ENCODE measurements at regions not wholly inside any gene's neighbourhood (a gene's known extent, or its start where the extent isn't known, plus 50 kb on each side); places are given as distances from the start of the nearest gene placed in this dataset.
"Not testable (repeated sequence)": the region's sequence is repeated elsewhere in the genome, so short reads cannot be mapped to it uniquely, and the experiment has no call there.

DNA sequence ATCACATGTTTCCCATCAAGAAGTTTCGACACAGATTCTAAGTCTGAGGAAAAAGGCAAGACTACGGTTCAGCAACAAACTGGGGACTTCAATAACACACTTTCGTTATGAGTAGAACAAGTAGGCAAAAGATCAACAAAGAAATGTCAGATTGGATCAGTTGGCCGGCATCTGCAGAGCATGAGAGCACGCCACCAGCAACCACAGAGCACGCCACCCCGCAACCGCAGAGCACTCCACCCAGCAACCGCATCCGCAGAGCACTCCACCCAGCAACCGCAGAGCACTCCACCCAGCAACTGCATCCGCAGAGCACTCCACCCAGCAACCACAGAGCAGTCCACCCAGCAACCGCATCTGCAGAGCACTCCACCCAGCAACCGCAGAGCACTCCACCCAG is 89.7 kb upstream of the FAM20C start:
- DNase-seq: no peak

DNA sequence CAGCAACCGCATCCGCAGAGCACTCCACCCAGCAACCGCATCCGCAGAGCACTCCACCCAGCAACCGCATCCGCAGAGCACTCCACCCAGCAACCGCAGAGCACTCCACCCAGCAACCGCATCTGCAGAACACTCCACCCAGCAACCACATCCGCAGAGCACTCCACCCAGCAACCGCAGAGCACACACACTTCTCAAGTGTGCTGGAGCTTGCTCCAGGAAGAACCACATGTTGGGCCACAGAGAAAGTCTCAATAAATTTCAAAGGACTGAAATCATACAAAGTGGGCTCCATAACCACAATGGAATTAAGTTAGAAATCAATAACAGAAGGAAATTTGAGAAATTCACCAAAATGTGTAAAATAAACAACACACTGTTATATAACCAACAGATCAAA is 88.4 kb upstream of the FAM20C start:
- not testable (repeated sequence) for DNase-seq

DNA sequence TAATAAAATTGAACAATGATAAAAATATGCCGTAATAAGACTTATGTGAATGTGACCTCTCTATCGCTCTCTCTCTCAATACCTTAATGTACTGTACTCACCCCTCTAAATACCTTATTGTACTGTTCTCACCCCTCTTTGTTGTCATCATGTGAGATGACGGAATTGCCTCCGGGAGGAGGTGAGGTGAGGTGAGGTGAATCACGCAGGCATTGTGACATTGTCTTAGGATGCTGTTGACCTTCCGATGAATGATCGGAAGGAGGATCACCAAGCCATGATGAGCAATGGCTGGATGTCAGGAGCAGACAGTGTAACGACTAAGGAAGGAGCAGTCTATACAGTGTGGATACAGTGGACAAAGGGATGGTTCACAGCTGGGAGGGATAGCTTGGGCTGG is 87.4 kb upstream of the FAM20C start:
- no peak for DNase-seq

DNA sequence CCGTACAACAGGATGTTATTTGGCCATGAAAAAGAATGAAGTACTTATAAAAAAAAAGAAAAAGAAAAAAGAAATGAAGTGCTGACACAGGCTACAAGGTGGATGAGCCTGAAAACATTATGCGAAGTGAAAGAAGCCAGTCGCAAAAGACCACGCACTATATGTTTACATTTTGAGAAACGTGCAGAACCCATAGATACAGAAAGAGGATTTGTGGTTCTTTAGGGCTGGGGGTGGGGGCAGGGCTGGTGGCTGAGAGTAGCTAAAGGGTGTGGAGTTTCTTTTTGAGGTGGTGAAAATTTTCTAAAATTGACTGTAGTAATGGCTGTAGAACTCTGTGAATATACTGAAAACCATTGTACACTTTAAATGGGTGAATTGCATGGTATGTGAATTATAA is 86.0 kb upstream of the FAM20C start:
- DNase-seq: no peak

DNA sequence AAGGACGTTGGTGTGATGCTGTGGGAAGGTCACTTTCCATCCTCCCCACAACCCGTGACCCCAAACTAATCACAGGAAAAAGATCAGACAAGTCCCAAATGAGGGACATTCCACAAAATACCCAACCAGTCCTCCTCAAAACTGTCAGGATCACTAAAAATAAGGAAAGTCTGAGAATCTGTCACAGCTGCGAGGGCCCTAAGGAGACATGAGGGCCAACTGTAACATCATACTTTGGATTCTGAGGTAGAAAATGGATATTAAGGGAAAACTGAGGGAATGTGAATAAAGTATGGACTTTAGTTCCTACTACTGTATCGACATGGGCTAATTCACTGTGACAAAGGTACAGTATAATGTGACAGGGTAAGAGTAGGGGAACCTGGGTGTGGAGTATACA is 85.1 kb upstream of the FAM20C start:
- DNase-seq: no peak

DNA sequence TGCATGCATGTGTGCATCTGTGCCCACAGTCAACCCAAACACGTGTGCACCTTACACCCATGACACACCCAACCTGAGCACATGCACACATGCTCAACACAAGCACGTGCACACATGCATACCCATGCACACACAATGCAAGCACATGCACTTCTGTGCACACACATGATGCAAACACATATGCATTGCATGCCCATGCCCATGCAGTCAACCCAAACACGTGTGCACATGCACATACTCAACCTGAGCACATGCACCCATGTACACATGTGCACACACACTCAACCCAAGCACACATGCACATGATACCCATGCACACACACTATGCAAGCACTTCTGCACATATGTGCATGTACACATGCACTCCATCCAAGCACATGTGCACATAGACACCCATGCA is 84.5 kb upstream of the FAM20C start:
- no peak for DNase-seq

DNA sequence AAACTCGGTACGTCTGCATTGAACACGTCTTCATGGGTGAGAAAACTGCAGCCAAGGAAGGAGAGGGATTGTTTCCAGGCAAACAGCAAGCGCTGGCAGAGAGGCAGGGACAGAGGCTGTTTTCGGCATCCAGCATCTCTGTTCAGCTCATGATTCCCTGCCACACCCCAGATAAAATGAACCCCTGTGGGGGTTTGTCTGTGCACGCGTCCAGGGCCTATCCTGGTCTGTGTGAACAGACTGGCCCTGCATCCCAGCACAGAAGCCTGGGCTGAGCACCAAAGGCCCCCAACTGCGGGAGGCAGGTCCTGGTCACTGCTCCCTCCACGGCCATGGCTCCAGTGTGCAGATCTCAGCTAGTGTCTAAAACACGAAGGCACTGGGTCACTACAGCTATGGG is 83.3 kb upstream of the FAM20C start:
- no peak for DNase-seq

DNA sequence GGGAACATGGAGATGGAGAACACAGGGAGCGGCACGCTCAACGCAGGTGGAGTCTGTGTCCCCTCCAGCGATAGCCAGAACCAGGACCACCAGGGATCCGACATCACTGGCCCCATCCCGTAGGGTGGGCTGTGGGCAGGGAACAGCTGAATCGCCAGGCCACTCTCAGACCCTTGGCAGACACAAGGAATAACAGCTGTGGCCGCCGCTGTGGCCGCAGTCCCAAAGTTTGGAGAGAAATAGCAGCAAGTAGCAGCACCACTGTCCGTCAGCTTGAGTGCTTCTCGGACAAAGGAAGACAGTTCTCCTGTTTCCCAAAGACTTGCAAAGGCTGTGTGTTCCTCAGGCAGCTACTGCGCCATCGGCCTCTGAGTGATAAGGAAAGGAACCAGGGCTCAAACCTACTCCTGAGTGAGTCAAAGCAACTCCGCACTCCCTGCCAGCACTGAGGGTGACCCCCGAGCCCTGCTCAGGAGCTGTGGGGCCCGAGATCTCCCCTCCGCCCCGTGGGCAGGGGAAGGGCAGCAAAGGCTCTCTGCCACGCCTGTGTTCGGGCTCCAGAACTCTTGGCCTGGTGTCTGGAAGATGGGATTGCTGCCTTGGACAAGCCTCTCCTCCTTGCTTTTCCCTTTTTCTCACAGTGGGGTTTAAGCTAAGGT is 82.3 kb upstream of the FAM20C start:
- DNase-seq: no peak

DNA sequence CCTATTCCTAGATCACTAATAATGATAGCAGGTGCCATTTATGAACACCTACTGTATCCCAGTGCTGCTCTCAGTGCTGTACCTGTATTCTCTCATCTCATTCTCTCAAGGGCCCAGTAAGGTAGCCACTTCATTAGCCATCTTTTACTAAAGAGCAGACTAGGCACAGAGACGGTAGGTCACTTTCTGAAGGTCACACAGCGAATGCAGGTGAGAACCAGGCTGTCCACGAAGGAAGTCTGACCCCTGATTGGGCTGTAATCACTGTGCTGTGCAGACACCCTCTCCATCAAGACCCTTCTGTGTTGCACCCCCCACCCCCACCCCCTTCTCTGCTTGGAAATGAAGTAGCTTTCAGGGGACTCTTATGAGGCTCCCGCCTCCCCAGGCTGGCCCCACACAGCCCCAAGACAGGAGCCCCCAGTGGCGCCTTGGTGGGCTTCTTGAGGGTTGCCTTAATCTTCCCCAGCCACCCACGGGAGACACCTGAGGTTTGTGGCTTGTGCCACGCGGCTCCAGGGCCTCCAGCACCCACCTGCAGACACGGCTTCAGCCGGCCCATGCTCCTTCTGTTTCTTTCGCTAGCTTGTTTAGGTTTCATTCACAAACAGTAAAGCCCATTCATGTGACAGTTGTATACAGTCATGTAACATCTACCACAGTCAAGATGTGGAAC is 81.7 kb upstream of the FAM20C start:
- DNase-seq: no peak

DNA sequence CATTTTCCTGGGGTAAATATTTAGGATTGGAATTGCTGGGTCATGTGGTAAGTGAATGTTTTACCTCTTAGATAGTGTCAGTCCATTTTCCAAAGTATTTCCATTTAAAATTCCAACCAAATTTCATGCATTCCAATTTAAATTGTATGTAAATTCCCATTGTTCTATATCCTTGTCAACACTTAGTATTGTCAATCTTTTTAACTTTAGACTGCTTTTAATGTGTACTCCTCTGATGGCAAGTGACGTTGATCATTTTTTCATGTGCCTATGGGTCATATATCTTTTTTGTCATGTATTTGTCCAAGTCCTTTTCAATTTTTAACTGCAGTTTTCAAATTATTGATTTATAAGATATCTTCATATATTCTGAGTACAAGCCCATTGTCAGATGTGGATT is 80.8 kb upstream of the FAM20C start:
- DNase-seq: no peak

DNA sequence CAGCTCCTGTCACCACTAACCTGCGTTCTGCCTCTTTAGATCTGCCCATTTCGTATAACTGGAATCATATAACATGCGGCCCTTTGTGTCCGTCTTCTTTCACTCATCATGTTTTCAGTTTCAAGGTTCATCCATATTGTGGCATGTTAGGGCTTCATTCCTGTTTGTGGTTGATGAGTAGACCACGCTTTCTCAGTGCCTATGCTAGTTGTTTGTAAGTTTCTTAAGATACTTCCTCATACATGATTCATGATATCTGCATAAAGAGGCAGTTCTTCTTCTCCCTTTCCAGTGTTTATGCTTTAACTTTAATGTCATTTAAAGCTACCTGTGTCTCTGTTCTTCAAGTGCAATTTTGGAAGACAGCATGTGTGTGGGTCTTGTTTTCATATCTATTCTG is 79.5 kb upstream of the FAM20C start:
- no peak for DNase-seq

DNA sequence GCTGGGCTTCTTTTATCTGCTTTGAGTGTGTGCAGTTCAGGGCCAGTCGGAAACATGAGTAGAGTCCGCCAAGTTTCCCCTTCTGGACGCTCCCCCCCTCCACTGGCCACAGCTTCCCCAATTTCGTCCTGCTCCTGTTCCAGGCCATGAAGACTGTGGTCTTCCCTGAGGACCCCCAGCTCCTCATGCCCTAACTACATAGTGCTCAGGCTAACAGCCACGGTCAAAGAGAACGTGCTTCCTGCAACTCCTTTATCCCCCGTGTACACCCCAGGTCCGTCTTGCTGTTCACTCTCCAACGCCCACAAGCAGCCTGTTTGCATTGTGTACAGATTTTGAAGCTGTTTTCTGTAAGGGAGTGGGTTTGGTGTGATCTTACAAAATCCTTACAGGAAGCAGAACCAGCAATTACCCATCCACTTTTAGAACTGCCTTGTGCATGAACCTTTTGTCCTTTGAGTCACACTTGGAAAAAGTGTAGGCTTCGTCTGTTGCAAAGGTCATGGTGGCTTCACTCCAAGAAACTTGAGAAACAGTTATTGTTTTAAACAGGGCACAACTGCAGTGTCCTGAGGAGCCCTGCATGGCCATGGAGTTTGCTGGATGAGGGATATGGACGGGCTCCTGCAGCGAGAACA is 77.0 kb upstream of the FAM20C start:
- no peak for DNase-seq

DNA sequence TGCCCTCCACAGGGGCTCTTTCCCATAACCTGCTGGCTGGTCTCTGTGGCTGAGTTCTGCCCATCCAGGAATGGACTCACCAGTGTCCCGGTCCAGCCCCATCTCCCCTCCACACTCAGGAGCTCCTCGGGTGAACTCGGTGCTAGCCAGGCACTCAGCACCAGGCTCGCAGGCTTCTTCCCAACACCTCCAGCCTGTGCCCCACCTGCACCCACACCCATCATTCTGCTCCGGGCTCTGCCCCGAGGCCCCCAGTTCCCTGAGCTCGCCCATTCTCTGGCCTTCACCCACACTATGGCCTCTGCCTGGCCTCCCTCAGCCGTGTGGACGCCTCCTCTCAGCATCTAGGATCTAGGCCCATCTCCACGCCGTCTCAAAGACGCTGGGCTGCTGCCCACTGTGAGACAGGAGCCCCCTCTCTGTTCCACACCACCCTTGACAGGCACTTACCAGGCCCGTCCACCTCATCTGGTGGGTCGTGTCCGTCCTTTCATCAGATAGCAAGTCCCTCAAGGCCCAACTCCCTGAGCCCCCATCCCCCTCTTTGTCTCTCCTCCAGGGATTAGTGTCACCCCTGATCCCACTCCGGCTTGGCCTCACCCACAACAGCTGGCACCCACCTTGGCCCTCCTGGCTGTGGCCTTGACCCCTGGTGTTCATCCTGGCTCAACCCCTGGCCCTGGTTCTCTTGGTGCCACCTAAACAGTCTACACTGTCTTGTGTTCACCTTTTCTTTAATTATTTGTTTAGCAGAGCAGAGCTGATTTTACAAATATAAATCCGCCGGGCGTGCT is 76.0 kb upstream of the FAM20C start:
- DNase-seq: no peak

DNA sequence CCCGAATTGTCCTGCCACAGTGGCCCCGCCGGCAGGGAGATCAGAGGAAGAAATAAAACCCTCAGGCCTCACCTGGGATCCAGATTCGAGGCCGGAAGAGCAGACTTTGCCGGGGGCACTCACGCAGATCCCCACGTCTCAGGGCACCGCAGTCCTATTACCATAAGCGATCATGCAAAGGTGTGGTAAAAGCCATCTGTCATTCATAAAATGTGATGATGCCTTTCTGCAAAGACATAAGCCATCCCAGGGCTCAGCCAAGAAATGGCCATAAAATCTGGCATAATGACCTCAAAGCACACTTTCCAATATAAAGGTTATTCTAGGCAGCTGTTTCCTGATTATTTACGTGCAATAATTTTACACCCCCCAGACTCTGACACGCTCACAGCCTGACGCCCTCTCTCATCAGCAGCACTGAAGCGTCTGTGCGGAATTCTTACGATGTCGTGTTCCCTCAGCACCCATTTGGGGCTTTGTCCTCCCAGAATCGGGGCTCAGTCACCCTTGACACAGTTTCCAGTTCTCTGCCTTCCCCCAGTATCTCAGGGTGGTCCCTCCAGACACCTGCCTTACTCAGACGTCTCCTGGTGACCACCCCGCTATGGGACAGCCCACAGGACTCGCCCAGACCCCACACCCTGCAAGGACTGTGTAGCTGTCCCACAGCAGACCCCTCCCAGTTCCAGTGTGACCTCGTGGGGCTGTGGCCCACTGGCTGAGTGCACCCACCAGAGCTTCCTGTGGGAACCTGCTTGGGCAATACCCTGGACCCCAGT is 74.3 kb upstream of the FAM20C start:
- DNase-seq: no peak

DNA sequence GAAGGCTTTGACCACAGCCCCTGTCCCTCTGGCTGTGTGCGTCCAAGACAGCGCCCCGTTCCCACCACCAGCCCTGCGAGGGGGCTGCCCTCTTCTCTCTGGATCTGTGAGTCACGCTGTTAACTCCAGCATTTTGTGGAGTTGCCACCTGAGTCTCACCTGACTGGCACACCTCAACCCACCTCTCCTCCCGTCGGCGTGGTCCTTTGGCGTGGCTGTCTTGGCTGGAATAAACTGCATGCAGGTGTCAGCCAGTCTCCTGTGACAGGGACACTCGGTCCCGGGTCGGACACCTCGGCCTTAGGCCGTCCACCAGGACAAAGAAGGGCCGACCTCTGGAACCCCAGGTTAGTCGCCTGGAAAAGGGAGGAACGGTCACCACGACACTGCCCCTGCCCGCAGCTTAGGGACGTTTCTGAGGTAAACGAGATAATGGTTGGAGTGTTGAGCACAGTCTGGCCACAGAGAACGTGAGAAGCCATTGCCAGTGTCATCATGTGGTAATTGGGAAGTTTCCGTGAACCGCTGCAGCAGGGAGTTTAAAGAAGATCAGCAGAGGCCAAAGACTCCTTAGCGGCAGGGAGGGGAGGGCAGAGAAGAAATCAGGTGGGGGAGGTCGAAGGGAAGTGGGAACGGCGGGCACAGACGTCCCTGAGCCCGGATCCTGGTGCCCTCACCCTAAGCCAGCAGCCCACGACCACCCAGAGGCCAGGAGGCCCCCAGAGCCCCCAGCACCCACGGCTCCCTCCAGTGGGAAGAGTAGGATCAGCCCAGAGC is 73.6 kb upstream of the FAM20C start:
- no peak for DNase-seq

DNA sequence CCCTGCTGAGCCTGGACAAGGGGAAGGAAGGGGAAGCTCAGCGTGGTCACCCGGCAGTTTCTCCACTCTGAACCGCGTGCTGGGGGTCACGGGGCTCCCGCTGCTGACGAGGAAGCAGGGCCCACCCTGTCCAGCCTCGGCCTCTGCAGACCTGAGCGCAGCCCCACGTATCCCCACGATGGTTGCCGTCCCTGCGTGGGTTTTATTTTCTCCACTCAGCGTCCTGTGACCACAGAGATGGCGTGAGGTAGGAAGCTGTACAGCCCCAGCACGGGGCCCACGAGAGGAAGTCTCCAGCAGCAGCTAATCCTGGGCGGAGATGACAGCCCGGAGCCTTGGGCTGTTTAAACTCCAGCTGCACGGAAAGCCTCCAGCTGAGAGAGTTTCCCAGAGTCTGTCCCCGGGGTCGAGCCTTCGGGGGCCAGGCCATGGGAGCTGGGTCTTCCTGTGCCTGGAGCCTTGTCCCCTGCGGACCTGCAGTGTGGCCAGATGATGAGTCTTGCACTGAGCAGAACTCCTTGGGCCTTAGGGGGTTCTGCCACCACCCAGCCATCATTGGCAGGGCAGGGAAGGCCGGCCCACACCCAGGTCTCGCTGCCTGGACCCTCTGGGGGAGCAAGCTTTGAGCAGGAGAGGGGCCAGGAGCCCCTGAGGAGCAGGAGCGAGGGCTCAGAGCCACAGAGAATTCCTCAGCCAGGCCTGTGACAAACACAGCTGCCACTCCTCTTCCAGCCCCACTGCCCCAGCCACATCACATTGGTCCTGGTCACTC is 72.8 kb upstream of the FAM20C start:
- DNase-seq: no peak

DNA sequence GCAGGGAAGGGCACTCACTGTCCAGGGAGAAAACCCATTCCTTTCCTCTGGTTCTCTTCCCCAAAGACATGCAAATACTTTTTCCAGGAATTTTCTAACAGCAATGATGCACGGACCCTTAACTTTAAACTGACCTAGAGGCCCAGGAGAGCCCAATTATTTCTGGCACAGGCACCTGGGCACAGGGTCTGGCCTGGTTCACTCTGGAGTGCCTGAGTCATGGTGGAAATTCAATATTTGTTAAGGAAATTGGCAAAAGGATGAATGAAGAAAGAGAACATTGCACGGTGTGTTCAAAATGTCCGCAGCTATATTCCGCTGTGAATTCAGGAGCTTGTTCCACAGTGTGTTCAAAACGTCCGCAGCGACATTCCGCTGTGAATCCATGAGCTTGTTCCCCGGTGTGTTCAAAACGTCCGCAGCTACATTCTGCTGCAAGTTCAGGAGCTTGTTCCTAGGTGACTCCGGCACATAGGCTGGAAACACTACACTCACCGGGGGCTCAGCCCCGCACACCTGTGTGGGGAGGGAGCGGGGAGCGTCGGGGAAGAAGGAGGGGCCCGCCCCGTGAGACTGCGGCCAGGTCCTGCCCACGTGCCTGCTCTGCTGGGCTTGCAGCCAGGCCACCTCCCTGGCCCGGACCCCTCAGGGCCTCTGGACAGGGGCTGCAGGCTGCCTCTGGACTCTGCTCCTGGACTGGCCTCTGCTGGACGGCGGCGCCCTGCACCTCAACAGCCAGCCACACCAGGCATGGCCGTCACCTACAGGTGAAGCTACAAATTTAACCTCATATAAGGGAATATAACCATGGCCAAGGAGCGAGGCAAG is 72.0 kb upstream of the FAM20C start:
- DNase-seq: no peak

DNA sequence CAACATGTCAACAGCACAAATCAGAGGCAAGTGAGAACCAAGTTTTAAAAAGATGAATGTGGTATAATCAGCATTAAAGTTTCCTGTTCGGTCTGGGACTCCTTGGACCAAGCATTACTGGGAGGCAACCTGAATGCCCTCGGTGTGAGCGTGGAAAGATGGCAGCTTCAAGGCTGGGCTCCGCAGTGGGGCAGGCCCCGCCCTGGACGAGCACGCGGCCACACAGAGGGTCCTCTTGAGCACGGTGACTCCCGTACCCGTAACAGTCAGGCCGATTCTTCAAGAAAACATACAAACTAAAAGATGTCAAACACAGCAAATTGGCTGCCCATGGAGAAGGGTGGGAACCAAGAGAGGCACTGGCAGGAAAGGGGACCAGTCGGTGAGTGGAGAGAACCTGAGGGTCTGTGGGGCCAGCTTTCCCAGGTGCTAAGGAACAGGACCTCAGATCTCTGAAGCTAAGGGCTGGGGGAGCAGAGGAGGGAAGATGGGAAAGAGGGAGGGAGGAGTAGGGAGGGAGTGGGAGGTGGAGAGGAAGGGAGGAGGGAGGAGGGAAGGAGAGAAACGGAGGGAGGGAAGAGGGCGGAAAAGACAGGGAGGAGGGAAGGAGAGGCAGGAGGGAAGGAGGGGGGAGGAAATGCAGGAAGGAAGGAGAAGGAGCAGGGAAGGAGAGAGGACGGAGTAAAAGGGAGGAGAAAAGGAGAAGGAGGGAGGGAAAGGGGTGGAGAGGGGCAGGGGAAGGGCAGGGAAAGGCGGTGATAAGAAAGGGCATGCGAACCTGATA is 71.2 kb upstream of the FAM20C start:
- DNase-seq: no peak

DNA sequence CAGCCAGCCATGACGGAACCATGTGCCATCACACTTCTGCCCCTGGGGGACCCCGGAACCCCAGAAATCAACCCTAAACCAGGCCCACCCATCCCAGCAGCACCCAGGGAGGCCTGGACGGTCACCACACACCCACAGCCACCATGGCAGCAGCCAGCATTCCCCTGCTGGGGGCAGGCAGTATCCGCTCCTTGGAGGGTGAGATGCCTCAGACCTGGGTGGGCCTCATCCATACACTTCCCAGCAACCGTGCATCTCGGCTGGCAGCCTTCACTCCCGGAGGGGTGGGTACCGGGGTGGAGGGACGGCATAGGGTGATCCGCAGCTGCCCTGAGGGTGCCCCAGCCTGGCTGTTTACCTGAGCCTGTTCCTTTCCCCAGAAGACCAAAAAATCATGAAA is 69.1 kb upstream of the FAM20C start:
- no peak for DNase-seq

Measured in NCI-H1092 (cell line).